Activated gamma-delta T cell treated with Interleukin-2 at 50 U/mL for 16 hours (primary cell): ENCODE measurements at regions not wholly inside any gene's neighbourhood (a gene's known extent, or its start where the extent isn't known, plus 50 kb on each side); places are given as distances from the start of the nearest gene placed in this dataset.
"Not testable (repeated sequence)": the region's sequence is repeated elsewhere in the genome, so short reads cannot be mapped to it uniquely, and the experiment has no call there.

Experiments
- DNase-seq: peaks from one replicate; pipeline ENCODE4 v3.0.0-alpha.2; 2020

GRCh38 chr2:61620244-61621159 is 82.3 kb upstream of the XPO1 start:
- DNase-seq: no peak

DNA sequence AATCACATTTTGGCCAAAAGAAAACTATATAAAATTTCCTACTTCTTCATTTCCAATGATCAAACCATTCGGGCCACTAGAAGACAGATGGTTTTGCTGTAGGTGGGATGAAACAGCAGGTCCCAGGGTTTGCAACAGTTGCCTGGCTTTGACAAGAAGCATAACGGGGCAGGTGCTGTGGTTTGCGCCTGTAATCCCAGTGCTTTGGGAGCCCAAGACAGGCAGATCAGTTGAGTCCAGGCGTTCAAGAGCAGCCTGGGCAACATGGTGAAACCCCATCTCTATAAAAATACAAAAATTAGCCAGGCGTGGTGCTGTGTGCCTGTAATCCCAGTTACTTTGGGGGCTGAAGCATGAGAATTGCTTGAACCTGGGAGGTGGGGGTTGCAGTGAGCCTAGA is 81.4 kb upstream of the XPO1 start:
- no peak for DNase-seq

DNA sequence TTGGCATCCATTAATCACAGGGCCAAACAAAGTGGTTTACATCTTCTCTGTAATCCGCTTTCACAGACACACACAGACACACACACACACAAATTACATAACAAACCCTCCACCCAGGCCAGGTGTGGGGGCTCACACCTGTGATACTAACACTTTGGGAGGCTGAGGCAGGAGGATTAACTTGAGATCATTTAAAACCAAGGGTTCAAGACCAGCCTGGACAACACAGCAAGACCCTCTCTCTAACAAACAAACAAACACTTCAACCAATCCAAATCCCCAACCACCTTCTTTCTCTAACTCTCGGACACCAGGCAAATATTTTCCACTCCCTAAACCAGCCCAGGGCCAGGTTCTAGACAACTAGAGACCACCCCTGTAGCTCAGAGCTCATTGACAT is 79.5 kb upstream of the XPO1 start:
- DNase-seq: no peak

GRCh38 chr2:61605245-61605644 is 67.1 kb upstream of the XPO1 start:
- no peak for DNase-seq

DNA sequence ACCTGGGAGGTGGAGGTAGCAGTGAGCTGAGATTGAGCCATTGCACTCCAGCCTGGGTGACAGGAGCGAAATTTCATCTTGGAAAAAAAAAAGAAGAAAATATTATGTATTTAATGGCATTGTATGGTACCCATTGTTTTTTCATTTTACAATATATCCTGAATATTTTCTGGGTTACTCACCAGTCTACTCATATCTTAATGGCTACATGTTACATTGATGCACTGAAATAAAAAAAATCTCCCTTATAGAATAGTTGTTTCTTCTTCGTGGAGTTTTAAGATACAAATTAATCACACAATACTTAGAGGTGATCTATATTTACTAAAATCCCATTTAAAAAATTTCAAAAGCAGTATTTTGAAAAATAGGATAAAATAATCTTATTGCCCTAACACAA is 66.3 kb upstream of the XPO1 start:
- no peak for DNase-seq

DNA sequence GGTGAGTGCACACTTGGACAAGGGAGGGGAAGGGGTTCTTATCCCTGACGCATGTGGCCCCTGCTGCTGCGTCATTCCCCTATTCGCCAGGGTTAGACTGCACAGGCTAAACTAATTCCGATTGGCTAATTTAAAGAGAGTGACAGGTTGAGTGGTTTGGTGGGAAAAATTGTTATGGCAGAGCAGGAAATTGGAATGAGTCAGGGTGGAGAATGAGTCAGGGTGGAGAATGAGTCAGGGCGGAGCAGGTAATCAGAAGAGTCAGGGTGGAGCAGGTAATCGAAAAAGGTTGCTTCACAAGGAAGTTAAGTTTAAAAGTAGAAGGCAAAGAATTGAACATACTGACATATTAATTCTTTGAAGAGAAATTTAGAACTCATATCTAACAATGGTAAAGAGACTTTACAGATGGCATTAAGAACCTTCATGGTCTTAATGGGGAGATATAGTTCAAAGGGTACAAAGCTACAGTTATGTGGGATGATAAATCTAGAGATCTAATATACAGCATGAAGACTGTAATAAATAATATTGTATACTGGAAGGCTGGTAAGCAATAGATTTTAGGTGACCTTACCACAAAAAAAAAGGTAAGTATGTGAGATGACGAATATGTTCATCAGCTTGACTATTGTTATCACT is 60.5 kb upstream of the XPO1 start:
- not testable (repeated sequence) for DNase-seq

DNA sequence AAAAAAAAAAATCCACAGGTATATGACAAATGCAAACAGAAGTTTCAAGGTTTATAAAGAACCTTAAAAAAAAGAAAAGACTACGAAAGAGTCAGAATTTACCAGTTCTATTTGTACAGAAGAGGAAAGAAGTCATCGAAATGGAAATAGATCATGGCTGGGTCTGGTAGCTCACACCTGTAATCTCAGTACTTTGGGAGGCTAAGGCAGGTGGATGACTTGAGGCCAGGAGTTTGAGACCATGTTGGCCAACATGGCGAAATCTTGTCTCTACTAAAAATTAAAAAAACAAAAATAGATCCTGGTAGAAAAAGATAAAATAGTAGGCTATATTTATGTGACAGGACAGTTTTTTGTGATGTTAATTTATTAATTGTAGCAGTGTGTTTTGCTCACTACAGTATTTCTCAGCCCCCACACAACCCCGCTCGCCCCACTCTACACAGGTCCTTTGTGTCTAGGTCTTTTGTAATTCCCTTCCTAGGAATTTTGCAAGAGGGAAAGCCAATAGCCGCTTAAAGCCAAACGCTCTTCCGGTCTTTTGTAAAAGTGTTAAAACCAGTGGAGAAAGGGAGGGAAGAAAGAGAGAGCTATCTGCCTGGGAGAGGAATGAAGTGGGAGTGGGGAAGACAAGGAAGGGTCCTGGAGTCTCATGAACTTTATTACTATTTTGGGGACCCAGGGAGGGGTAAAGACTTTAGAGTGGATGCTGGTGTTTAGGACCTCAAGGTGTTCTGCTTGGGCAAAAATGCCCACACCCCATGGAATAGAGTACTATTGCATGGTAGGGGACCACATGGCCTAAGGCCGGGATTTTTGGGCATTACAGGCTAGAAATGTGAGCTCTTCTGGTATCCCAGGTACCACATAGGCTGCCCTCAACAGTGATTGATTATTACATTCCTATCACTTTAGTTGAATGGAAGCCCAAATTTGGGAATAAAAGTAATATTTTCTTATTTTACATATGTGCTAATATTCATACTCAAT is 59.4 kb upstream of the XPO1 start:
- no peak for DNase-seq

GRCh38 chr2:61594201-61594600 is 56.0 kb upstream of the XPO1 start:
- not testable (repeated sequence) for DNase-seq

- DNase-seq: not testable (repeated sequence)
Measured at GRCh38 chr2:61593648-61594047, 55.5 kb upstream of the XPO1 start.

DNA sequence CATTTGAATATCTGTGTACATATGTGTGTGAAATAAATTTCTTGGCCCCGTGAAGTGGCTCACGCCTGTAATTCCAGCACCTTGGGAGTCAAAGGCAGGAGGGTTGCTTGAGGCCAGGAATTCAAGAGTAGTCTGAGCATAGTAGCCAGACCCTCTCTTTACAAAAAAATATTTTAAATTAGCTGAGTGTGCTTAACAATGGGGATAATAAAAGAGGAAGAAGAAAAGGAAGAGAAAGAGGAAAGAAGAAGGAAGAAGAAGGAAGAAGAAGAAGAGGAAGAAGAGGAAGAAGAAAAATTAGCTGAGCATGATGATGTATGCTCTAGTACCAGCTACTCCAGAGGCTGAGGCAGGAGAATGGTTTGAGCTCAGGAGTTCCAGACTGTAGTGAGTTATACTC is 52.1 kb upstream of the XPO1 start:
- DNase-seq: no peak

GRCh38 chr2:61588566-61588965 is 50.4 kb upstream of the XPO1 start:
- no peak for DNase-seq
